ENCODE measurements at regions not wholly inside any gene's neighbourhood (a gene's known extent, or its start where the extent isn't known, plus 50 kb on each side); places are given as distances from the start of the nearest gene placed in this dataset.
"Not testable (repeated sequence)": the region's sequence is repeated elsewhere in the genome, so short reads cannot be mapped to it uniquely, and the experiment has no call there.

- not testable (repeated sequence) for DNase-seq
These were observed 215.3 kb upstream of the SDK2 start for GRCh38 chr17:73859439-73860008.

- no peak for DNase-seq
These were observed 217.3 kb upstream of the SDK2 start for GRCh38 chr17:73861543-73861942.

- no peak for DNase-seq
These were observed 219.7 kb upstream of the SDK2 start for GRCh38 chr17:73863761-73864535.

GRCh38 chr17:73865831-73866230, 221.6 kb upstream of the SDK2 start:
- DNase-seq = no peak

- DNase-seq = no peak
These were observed 222.8 kb upstream of the SDK2 start for GRCh38 chr17:73867056-73867455.

- no peak for DNase-seq
These were observed 225.8 kb upstream of the SDK2 start for GRCh38 chr17:73870068-73870467.

- DNase-seq = no peak
These were observed 226.2 kb upstream of the SDK2 start for GRCh38 chr17:73870473-73870872.

GRCh38 chr17:73872816-73873215, 228.6 kb upstream of the SDK2 start:
- DNase-seq = no peak

GRCh38 chr17:73874008-73874720, 229.9 kb upstream of the SDK2 start:
- no peak for DNase-seq

- DNase-seq = no peak
These were observed 231.1 kb upstream of the SDK2 start for GRCh38 chr17:73875346-73875745.

GRCh38 chr17:73877962-73878361, 233.7 kb upstream of the SDK2 start:
- no peak for DNase-seq

GRCh38 chr17:73878923-73879322, 234.7 kb upstream of the SDK2 start:
- no peak for DNase-seq

- no peak for DNase-seq
These were observed 235.7 kb upstream of the SDK2 start for GRCh38 chr17:73879987-73880386.

GRCh38 chr17:73882590-73882989, 238.3 kb upstream of the SDK2 start:
- no peak for DNase-seq

GRCh38 chr17:73883175-73883574, 238.9 kb upstream of the SDK2 start:
- DNase-seq = no peak

GRCh38 chr17:73887739-73888138, 243.5 kb upstream of the SDK2 start:
- no peak for DNase-seq

GRCh38 chr17:73888862-73889261, 244.6 kb upstream of the SDK2 start:
- DNase-seq = no peak

GRCh38 chr17:73889439-73889838, 245.2 kb upstream of the SDK2 start:
- DNase-seq = no peak

GRCh38 chr17:73890831-73891405, 246.7 kb upstream of the SDK2 start:
- DNase-seq = no peak

GRCh38 chr17:73895157-73895556, 250.9 kb upstream of the SDK2 start:
- DNase-seq = no peak

GRCh38 chr17:73896966-73897365, 252.7 kb upstream of the SDK2 start:
- DNase-seq = no peak

GRCh38 chr17:73899839-73900238, 255.6 kb upstream of the SDK2 start:
- no peak for DNase-seq

- DNase-seq = no peak
These were observed 256.3 kb upstream of the SDK2 start for GRCh38 chr17:73900516-73900915.

GRCh38 chr17:73901249-73901648, 257.0 kb upstream of the SDK2 start:
- no peak for DNase-seq

Data from NCI-H748 treated with DMSO at 0.1 percent for 48 hours (cell line).